ENCODE measurements at regions not wholly inside any gene's neighbourhood (a gene's known extent, or its start where the extent isn't known, plus 50 kb on each side); places are given as distances from the start of the nearest gene placed in this dataset.

- TF ChIP-seq CTCF (conservative IDR thresholded peaks at IDR 0.05 in 1 of 2, IDR thresholded peaks at IDR 0.05 in 1 of 2; ENCODE audit: extremely low read depth in 1 of 2, insufficient read depth in 1 of 2, low read depth in 1 of 2, low read length in 2 of 2), result no peak
- no peak for TF ChIP-seq EZH2 (IDR thresholded peaks at IDR 0.05; ENCODE audit: borderline replicate concordance, low read length)
These were observed 903.4 kb upstream of the SLC10A2 start for GRCh38 chr13:103969520-103970050.

Data from mammary epithelial cell (primary cell).